Right hindlimb (tissue), 1 donor: ENCODE measurements at regions not wholly inside any gene's neighbourhood (a gene's known extent, or its start where the extent isn't known, plus 50 kb on each side); places are given as distances from the start of the nearest gene placed in this dataset.
A peak's percentile ranks its signal among the peaks of the same experiment; 100 is the strongest.
"Not testable (repeated sequence)": the region's sequence is repeated elsewhere in the genome, so short reads cannot be mapped to it uniquely, and the experiment has no call there.

Experiments
- DNase-seq: peaks from one replicate; pipeline ENCODE4 v3.0.0-alpha.2; 2018

- DNase-seq, result no peak
Measured at GRCh38 chr20:53855733-53856132, 214.7 kb downstream of the BCAS1 start.

- not testable (repeated sequence) for DNase-seq
Measured at GRCh38 chr20:53854609-53854926, 215.8 kb downstream of the BCAS1 start.

GRCh38 chr20:53853111-53853713, 217.2 kb downstream of the BCAS1 start:
- no peak for DNase-seq

GRCh38 chr20:53852691-53853090, 217.7 kb downstream of the BCAS1 start:
- DNase-seq, result no peak

GRCh38 chr20:53852014-53852413, 218.4 kb downstream of the BCAS1 start:
- no peak for DNase-seq

GRCh38 chr20:53850319-53850718, 220.1 kb downstream of the BCAS1 start:
- DNase-seq, result no peak

DNA sequence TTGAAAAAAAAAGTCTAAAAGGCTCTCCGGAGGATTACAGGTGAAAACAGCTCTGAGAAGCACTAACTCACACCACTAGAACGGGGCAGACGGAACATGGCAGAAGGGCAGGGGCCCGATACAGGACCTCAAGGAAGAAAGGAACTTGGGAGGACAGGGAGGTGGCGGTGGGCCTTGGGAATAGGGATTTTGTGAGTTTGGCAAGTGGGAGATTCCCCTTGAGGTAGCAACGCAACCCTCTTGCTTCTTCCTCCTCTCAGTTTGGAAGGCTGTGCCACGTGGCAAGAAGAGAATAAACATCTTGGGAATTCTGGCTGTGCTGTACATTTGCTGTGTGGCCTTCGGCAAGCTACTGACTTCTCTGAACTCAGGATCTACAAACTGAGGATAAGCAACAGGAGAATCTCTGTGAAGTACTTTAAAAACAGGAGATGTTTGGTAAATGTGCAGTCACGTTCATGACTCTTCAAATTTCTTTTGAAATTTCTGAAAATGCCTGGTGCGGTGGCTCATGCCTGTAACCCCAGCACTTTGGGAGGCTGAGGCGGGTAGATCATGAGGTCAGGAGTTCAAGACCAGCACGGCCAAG, 220.8 kb downstream of the BCAS1 start:
- DNase-seq, result no peak

DNA sequence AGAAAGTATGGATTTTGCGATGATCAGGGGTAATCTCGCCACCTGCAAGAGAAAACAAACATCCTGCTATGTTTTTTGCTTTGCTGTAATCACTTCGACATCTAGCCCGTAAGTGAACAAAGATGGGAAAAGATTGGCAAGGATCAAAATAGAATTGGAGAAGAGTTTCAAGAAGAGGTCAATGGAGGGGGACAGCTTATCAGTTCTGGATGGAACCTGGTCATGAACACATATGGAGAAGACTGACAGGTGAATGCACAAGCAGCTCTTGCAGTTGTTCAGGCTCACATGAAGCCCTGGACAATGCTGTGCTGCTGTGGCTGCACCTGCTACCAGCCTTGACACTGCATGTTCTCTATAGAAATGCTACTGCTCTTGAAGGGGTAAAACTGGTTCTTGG, 222.1 kb downstream of the BCAS1 start:
- no peak for DNase-seq

GRCh38 chr20:53847837-53848170, 222.6 kb downstream of the BCAS1 start:
- DNase-seq, result no peak

DNA sequence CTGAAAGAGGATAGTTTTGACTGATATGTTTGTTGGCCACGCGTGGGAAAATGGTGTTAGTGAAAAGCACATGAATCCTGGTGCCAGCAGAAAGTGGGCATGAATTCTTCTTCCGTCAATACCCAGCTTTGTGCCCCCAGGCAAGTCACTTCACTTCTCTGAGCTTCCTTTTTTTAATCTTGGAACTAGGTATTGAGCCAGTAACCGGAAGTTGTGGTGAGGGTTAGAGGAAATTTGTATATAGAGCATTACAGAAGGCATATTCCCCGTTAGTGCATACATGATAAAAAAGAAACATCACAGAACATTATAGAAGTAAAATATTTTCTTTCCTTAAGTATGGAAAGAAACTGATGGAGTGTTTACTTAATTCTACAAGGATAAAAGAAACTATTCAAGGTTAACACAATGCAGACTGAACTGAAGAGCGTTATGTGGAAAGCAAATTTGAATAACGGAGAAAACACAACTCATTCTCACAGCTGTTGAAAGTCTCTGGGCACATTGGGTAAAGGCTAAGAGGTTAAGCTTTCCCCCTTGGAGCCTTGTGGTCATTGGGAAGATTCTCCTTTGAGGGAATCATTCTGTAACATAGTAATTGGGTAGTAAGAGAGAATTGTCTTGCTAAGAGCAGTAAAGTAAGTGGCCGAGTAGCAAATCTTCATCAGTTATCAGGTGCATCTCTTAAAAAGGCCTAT, 223.1 kb downstream of the BCAS1 start:
- no peak for DNase-seq

GRCh38 chr20:53846640-53847039, 223.8 kb downstream of the BCAS1 start:
- no peak for DNase-seq

GRCh38 chr20:53845980-53846379, 224.4 kb downstream of the BCAS1 start:
- no peak for DNase-seq

- DNase-seq, result no peak
Measured at GRCh38 chr20:53844259-53844658, 226.1 kb downstream of the BCAS1 start.

DNA sequence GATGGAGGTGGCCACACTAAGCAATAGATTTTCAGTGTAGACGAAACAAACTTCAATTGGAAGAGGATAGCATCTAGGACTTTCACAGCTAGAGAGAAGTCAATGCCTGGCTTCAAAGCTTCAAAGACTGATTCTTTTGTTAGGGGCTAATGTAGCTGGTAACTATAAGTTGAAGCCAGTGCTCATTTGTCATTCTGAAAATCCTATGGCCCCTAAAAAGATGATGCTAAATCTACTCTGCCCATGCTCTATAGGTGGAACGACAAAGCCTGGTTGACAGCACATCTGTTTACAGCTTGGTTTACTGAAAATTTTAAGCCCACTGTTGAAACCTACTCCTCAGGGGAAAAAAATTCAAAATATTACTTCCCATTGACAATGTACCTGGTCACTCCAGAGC, 226.7 kb downstream of the BCAS1 start:
- no peak for DNase-seq

DNA sequence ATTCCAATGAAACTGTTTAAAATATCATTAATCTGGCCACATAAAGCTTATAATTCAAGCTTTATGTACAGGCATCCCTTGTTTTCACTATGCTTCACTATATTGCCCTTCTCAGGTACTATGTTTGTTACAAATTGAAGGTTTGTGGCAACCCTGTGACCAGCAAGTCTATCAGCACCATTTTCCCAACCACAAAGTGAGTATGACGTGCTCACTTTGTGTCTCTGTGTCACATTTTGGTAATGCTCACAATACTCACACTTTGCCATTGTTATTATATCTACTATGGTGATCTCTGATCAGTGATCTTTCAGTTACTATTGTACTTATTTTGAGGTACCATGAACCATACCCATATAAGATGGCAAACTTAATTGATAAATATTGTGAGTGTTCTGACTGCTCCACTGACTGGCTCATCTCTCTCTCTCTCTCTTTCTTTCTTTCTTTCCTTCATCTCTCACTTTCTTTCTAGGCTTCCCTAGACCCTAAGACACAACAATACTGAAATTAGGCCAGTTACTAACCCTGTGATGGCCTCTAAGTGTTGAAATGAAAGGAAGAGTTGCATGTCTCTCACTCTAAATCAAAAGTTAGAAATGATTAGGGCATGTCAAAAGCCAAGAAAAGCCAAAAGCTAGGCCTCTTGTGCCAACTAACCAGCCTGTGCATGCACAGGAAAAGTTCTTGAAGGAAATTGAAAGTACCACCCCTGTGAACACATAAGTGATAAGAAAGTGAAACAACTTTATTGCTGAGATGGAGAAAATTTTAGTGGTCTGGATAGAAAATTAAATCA, 227.9 kb downstream of the BCAS1 start:
- DNase-seq, result no peak

GRCh38 chr20:53841741-53842140, 228.7 kb downstream of the BCAS1 start:
- DNase-seq, result no peak

GRCh38 chr20:53840532-53840931, 229.9 kb downstream of the BCAS1 start:
- DNase-seq, result no peak

DNA sequence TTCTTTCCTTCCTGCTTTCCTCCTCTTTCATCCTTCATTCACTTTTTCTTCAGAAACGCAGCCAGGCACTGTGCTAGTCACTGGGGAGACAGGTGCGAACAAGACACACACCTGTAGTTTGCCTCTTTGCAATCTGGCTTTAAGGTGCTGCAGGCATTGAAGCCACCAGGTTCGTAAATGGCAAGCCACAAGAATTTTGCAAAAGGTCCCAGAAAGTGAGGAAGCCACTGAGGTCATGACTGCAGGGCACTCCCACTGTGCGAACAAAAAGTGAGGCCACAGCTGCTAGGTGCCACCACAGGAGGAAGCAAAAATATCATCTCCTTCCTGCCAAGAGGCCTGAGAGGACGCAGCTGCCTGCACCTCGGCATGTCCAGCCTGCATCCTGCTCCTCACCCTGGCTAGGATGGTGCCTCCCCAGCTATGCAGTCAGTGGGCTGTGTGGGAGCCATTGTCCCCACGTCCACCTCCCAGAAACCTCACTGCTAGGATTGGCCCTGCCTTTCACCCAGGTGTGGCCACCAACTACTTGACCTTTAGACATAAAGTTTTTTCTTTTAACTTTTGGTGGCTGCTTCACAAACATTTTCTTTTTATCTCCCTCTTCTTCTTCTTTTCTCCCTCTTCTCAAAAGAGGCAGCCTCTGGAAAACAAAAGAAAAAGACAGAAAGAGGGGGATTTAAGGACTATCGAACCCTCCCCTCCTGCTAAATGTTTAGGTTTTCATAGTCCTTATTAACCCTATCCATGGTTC, 230.8 kb downstream of the BCAS1 start:
- peak; percentile 29 for DNase-seq

- DNase-seq, result no peak
Measured at GRCh38 chr20:53838311-53838868, 232.0 kb downstream of the BCAS1 start.

- no peak for DNase-seq
Measured at GRCh38 chr20:53837126-53837826, 233.1 kb downstream of the BCAS1 start.

GRCh38 chr20:53834749-53835148, 235.6 kb downstream of the BCAS1 start:
- DNase-seq, result no peak

DNA sequence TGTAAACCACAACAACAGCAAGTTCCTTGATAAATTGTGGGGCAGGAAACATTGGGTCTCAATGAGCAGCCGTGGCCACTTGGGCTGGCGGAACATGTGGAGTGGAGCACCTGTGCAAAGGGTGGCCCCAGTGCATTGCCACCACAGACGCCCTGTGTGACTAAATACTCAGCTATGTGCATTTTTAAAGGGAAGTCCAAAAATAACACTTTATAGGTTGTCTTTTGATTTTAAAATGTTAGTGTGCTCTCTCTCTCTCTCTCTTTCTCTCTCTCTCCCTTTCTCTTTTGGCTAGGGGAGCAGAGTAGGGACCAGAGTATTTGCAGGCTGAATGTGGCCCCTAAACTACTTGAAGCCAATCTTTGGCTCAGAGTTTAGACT, 236.3 kb downstream of the BCAS1 start:
- DNase-seq, result no peak
